ENCODE measurements at regions not wholly inside any gene's neighbourhood (a gene's known extent, or its start where the extent isn't known, plus 50 kb on each side); places are given as distances from the start of the nearest gene placed in this dataset.

- no peak for DNase-seq
Observed at GRCh38 chr4:144578681-144579080, 67.3 kb upstream of the HHIP start.

GRCh38 chr4:144579411-144580030 is 66.4 kb upstream of the HHIP start:
- no peak for DNase-seq

- no peak for DNase-seq
Observed at GRCh38 chr4:144580430-144580829, 65.5 kb upstream of the HHIP start.

- DNase-seq = no peak
Observed at GRCh38 chr4:144582105-144582850, 63.7 kb upstream of the HHIP start.

GRCh38 chr4:144582975-144583374 is 63.0 kb upstream of the HHIP start:
- DNase-seq = no peak

- no peak for DNase-seq
Observed at GRCh38 chr4:144583658-144584057, 62.3 kb upstream of the HHIP start.

GRCh38 chr4:144584428-144584827 is 61.5 kb upstream of the HHIP start:
- DNase-seq = no peak

- no peak for DNase-seq
Observed at GRCh38 chr4:144589512-144589911, 56.4 kb upstream of the HHIP start.

- no peak for DNase-seq
Observed at GRCh38 chr4:144590020-144590419, 55.9 kb upstream of the HHIP start.

- DNase-seq = no peak
Observed at GRCh38 chr4:144591401-144591800, 54.6 kb upstream of the HHIP start.

GRCh38 chr4:144592264-144592663 is 53.7 kb upstream of the HHIP start:
- no peak for DNase-seq

GRCh38 chr4:144594471-144594986 is 51.4 kb upstream of the HHIP start:
- DNase-seq = no peak

GRCh38 chr4:144595681-144596080 is 50.3 kb upstream of the HHIP start:
- no peak for DNase-seq

All from right forelimb (tissue), 1 donor.